ENCODE measurements at regions not wholly inside any gene's neighbourhood (a gene's known extent, or its start where the extent isn't known, plus 50 kb on each side); places are given as distances from the start of the nearest gene placed in this dataset.

GRCh38 chr7:98462911-98463633 is 62.2 kb upstream of the BAIAP2L1 start:
- H3K4me1 ChIP-seq: no peaks in the 10 kb centered on the region
- no peaks in the 10 kb centered on the region for H3K36me3 ChIP-seq
- H3K27ac ChIP-seq: no peak overlapping the region
- H3K9me3 ChIP-seq: peaks cover 0 to 4% (median 0%) of the 10 kb centered on the region in 8 donors
- intact Hi-C loops (cut with DNase I; ENCODE audit: low total_unique reads): no loop called here
- TF ChIP-seq CTCF (IDR thresholded peaks at IDR 0.05 in 8 of 11, conservative IDR thresholded peaks at IDR 0.05 in 3 of 11): no peak
- TF ChIP-seq POLR2A (IDR thresholded peaks at IDR 0.05): no peak
- TF ChIP-seq POLR2AphosphoS5 (IDR thresholded peaks at IDR 0.05): no peak
- peaks cover 0 to 3% (median 0%) of the 10 kb centered on the region in 7 donors for H3K27me3 ChIP-seq (replicated peaks in 1 of 7)
- DNase-seq: no peak
- WGBS, 5 donors: 58 to 70% (median 66%) methylated on average over 9 of the region's 9 CpGs
- no peak overlapping the region for H3K4me3 ChIP-seq

DNA sequence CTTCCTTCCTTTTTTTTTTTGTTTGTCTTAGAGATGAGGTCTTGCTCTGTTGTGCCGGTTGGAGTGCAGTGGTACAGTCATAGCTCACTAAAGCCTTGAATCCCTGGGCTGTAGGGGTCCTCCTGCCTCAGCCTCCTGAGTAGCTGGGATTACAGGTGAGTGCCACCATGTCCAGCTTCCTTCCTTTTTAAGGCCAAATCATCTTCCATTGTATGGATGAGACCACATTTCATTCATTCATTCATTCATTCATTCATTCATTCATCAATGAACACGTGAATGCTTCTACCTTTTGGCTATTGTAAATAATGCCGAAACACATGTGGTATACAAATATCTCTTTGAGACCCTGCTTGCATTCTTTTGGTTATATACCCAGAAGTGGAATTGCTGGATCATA is 60.0 kb upstream of the BAIAP2L1 start:
- peaks cover 0 to 3% (median 0%) of the 10 kb centered on the region in 7 donors for H3K27me3 ChIP-seq (replicated peaks in 1 of 7)
- H3K4me1 ChIP-seq: no peaks in the 10 kb centered on the region
- H3K27ac ChIP-seq: no peak overlapping the region
- H3K9me3 ChIP-seq: no peaks in the 10 kb centered on the region
- H3K4me3 ChIP-seq: no peak overlapping the region
- intact Hi-C loops (cut with DNase I; ENCODE audit: low total_unique reads): no loop called here
- 79 to 91% (median 81%) methylated on average over 3 of the region's 3 CpGs for WGBS, 5 donors
- no peaks in the 10 kb centered on the region for H3K36me3 ChIP-seq
- TF ChIP-seq POLR2AphosphoS5 (IDR thresholded peaks at IDR 0.05) (no peak), POLR2A (IDR thresholded peaks at IDR 0.05) (no peak), CTCF (IDR thresholded peaks at IDR 0.05 in 8 of 11, conservative IDR thresholded peaks at IDR 0.05 in 3 of 11) (no peak)
- DNase-seq: no peak

- no peaks in the 10 kb centered on the region for H3K9me3 ChIP-seq
- no peak overlapping the region for H3K27ac ChIP-seq
- H3K4me3 ChIP-seq: no peak overlapping the region
- peaks cover 0 to 3% (median 0%) of the 10 kb centered on the region in 7 donors for H3K27me3 ChIP-seq (replicated peaks in 1 of 7)
- no peaks in the 10 kb centered on the region for H3K4me1 ChIP-seq
- no peak for TF ChIP-seq POLR2AphosphoS5 (IDR thresholded peaks at IDR 0.05)
- no peak for TF ChIP-seq CTCF (IDR thresholded peaks at IDR 0.05 in 8 of 11, conservative IDR thresholded peaks at IDR 0.05 in 3 of 11)
- no peak for TF ChIP-seq POLR2A (IDR thresholded peaks at IDR 0.05)
- no peak for DNase-seq
- 60 to 75% (median 70%) methylated on average over 4 of the region's 4 CpGs for WGBS, 5 donors
- no peaks in the 10 kb centered on the region for H3K36me3 ChIP-seq
- intact Hi-C loops (cut with DNase I; ENCODE audit: low total_unique reads): no loop called here
Measured at GRCh38 chr7:98459529-98459928, 58.6 kb upstream of the BAIAP2L1 start.

GRCh38 chr7:98458090-98458875 is 57.4 kb upstream of the BAIAP2L1 start:
- Histone ChIP-seq H3K4me3 (no peak overlapping the region), H3K27ac (no peak overlapping the region), H3K36me3 (no peaks in the 10 kb centered on the region), H3K27me3 (replicated peaks in 1 of 7) (peaks cover 0 to 3% (median 0%) of the 10 kb centered on the region in 7 donors), H3K9me3 (peaks cover 0 to 1% (median under 1%) of the 10 kb centered on the region in 8 donors), H3K4me1 (no peaks in the 10 kb centered on the region)
- WGBS, 5 donors: 74 to 87% (median 83%) methylated on average over 14 to 16 of the region's 16 CpGs
- no peak for TF ChIP-seq POLR2A (IDR thresholded peaks at IDR 0.05)
- no peak for TF ChIP-seq POLR2AphosphoS5 (IDR thresholded peaks at IDR 0.05)
- no peak for TF ChIP-seq CTCF (IDR thresholded peaks at IDR 0.05 in 8 of 11, conservative IDR thresholded peaks at IDR 0.05 in 3 of 11)
- intact Hi-C loops (cut with DNase I; ENCODE audit: low total_unique reads): no loop called here
- DNase-seq: no peak

All from spleen (tissue), 11 donors.